Transverse colon (tissue), 4 donors: ENCODE measurements at regions not wholly inside any gene's neighbourhood (a gene's known extent, or its start where the extent isn't known, plus 50 kb on each side); places are given as distances from the start of the nearest gene placed in this dataset.

Experiments used
- POLR2A ChIP-seq: fragments of 450-650 bp; IDR thresholded peaks from one replicate; pipeline ENCODE4 v1.6.1; 2016; ENCODE audit warnings: antibody characterized with exemption, mild to moderate bottlenecking, moderate library complexity
- POLR2AphosphoS5 ChIP-seq, 3 donors: sonication (generic); formaldehyde crosslinking; IDR thresholded peaks; one replicate each; pipeline ENCODE4 v1.6.1; 2016; ENCODE audit warnings: antibody characterized with exemption in 3 of 3
- TF ChIP-seq, protein P1 (sequence below), 5 experiments: fragments of 200-600 bp in 3 of 5; fragments of 450-650 bp in 2 of 5; sonication (generic) in 3 of 5; IDR thresholded peaks; 1 replicate in 2 of 5; 2 replicates in 3 of 5; pipeline ENCODE4 v1.5.1; 2016 to 2017; ENCODE audit warnings: antibody characterized with exemption in 5 of 5, inconsistent platforms in 3 of 5, mild to moderate bottlenecking in 2 of 5, moderate library complexity in 1 of 5

GRCh38 chr2:107380912-107381311 lies 445.8 kb upstream of the RGPD4 start:
- TF ChIP-seq POLR2A: no peak
- TF ChIP-seq, protein P1, sequence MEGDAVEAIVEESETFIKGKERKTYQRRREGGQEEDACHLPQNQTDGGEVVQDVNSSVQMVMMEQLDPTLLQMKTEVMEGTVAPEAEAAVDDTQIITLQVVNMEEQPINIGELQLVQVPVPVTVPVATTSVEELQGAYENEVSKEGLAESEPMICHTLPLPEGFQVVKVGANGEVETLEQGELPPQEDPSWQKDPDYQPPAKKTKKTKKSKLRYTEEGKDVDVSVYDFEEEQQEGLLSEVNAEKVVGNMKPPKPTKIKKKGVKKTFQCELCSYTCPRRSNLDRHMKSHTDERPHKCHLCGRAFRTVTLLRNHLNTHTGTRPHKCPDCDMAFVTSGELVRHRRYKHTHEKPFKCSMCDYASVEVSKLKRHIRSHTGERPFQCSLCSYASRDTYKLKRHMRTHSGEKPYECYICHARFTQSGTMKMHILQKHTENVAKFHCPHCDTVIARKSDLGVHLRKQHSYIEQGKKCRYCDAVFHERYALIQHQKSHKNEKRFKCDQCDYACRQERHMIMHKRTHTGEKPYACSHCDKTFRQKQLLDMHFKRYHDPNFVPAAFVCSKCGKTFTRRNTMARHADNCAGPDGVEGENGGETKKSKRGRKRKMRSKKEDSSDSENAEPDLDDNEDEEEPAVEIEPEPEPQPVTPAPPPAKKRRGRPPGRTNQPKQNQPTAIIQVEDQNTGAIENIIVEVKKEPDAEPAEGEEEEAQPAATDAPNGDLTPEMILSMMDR (IDR thresholded peaks at IDR 0.05): no peak
- no peak for TF ChIP-seq POLR2AphosphoS5 (IDR thresholded peaks at IDR 0.05)
